ENCODE measurements at regions not wholly inside any gene's neighbourhood (a gene's known extent, or its start where the extent isn't known, plus 50 kb on each side); places are given as distances from the start of the nearest gene placed in this dataset.

- TF ChIP-seq POLR2A (IDR thresholded peaks at IDR 0.05) (no peak), CTCF (IDR thresholded peaks at IDR 0.05) (no peak)
These were observed 58.6 kb upstream of the NTPCR start for GRCh38 chr1:232891656-232892317.

Data from tibial nerve (tissue), 3 donors.